ENCODE measurements at regions not wholly inside any gene's neighbourhood (a gene's known extent, or its start where the extent isn't known, plus 50 kb on each side); places are given as distances from the start of the nearest gene placed in this dataset.
"Not testable (repeated sequence)": the region's sequence is repeated elsewhere in the genome, so short reads cannot be mapped to it uniquely, and the experiment has no call there.

- no peak for DNase-seq (ENCODE audit: extremely low read depth, low read depth)
These were observed 305.6 kb downstream of the THBS2 start for GRCh38 chr6:168948002-168948401.

GRCh38 chr6:168943231-168943905 is 310.3 kb downstream of the THBS2 start:
- DNase-seq (ENCODE audit: extremely low read depth, low read depth): no peak

GRCh38 chr6:168942646-168943045 is 311.0 kb downstream of the THBS2 start:
- no peak for DNase-seq (ENCODE audit: extremely low read depth, low read depth)

- DNase-seq (ENCODE audit: extremely low read depth, low read depth): no peak
These were observed 312.6 kb downstream of the THBS2 start for GRCh38 chr6:168941036-168941435.

GRCh38 chr6:168939796-168940195 is 313.9 kb downstream of the THBS2 start:
- DNase-seq (ENCODE audit: extremely low read depth, low read depth): no peak

- no peak for DNase-seq (ENCODE audit: extremely low read depth, low read depth)
These were observed 314.6 kb downstream of the THBS2 start for GRCh38 chr6:168939041-168939440.

- DNase-seq (ENCODE audit: extremely low read depth, low read depth): no peak
These were observed 315.1 kb downstream of the THBS2 start for GRCh38 chr6:168938546-168938945.

GRCh38 chr6:168937054-168937453 is 316.6 kb downstream of the THBS2 start:
- no peak for DNase-seq (ENCODE audit: extremely low read depth, low read depth)

GRCh38 chr6:168935628-168936010 is 318.0 kb downstream of the THBS2 start:
- DNase-seq (ENCODE audit: extremely low read depth, low read depth): no peak

- no peak for DNase-seq (ENCODE audit: extremely low read depth, low read depth)
These were observed 318.7 kb downstream of the THBS2 start for GRCh38 chr6:168934660-168935627.

GRCh38 chr6:168932171-168932570 is 321.5 kb downstream of the THBS2 start:
- not testable (repeated sequence) for DNase-seq (ENCODE audit: extremely low read depth, low read depth)

GRCh38 chr6:168931072-168931471 is 322.6 kb downstream of the THBS2 start:
- DNase-seq (ENCODE audit: extremely low read depth, low read depth): not testable (repeated sequence)

GRCh38 chr6:168929871-168930450 is 323.7 kb downstream of the THBS2 start:
- no peak for DNase-seq (ENCODE audit: extremely low read depth, low read depth)

- DNase-seq (ENCODE audit: extremely low read depth, low read depth): no peak
These were observed 325.6 kb downstream of the THBS2 start for GRCh38 chr6:168928012-168928411.

- DNase-seq (ENCODE audit: extremely low read depth, low read depth): no peak
These were observed 326.6 kb downstream of the THBS2 start for GRCh38 chr6:168927026-168927425.

GRCh38 chr6:168926306-168926705 is 327.3 kb downstream of the THBS2 start:
- no peak for DNase-seq (ENCODE audit: extremely low read depth, low read depth)

GRCh38 chr6:168925671-168926070 is 328.0 kb downstream of the THBS2 start:
- no peak for DNase-seq (ENCODE audit: extremely low read depth, low read depth)

GRCh38 chr6:168923171-168923570 is 330.5 kb downstream of the THBS2 start:
- no peak for DNase-seq (ENCODE audit: extremely low read depth, low read depth)

GRCh38 chr6:168922436-168922835 is 331.2 kb downstream of the THBS2 start:
- DNase-seq (ENCODE audit: extremely low read depth, low read depth): no peak

GRCh38 chr6:168920289-168920688 is 333.4 kb downstream of the THBS2 start:
- no peak for DNase-seq (ENCODE audit: extremely low read depth, low read depth)

- no peak for DNase-seq (ENCODE audit: extremely low read depth, low read depth)
These were observed 334.0 kb downstream of the THBS2 start for GRCh38 chr6:168919470-168920179.

All from NCI-H460 (cell line).